ENCODE measurements at regions not wholly inside any gene's neighbourhood (a gene's known extent, or its start where the extent isn't known, plus 50 kb on each side); places are given as distances from the start of the nearest gene placed in this dataset.
A peak's percentile ranks its signal among the peaks of the same experiment; 100 is the strongest.

GRCh38 chr4:10981576-10981975, 297.0 kb upstream of the CLNK start:
- no peak for DNase-seq (ENCODE audit: low spot score)

GRCh38 chr4:10981096-10981495, 296.5 kb upstream of the CLNK start:
- DNase-seq (ENCODE audit: low spot score): no peak

- DNase-seq (ENCODE audit: low spot score): no peak
Measured at GRCh38 chr4:10979032-10979431, 294.5 kb upstream of the CLNK start.

GRCh38 chr4:10977534-10977933, 293.0 kb upstream of the CLNK start:
- DNase-seq (ENCODE audit: low spot score): peak; percentile 24

GRCh38 chr4:10974371-10974770, 289.8 kb upstream of the CLNK start:
- DNase-seq (ENCODE audit: low spot score): no peak

GRCh38 chr4:10973686-10974085, 289.1 kb upstream of the CLNK start:
- DNase-seq (ENCODE audit: low spot score): no peak

GRCh38 chr4:10971800-10972401, 287.3 kb upstream of the CLNK start:
- DNase-seq (ENCODE audit: low spot score): no peak

- DNase-seq (ENCODE audit: low spot score): no peak
Measured at GRCh38 chr4:10965196-10965595, 280.6 kb upstream of the CLNK start.

- DNase-seq (ENCODE audit: low spot score): no peak
Measured at GRCh38 chr4:10963958-10964703, 279.6 kb upstream of the CLNK start.

GRCh38 chr4:10963241-10963640, 278.7 kb upstream of the CLNK start:
- no peak for DNase-seq (ENCODE audit: low spot score)

GRCh38 chr4:10962246-10962645, 277.7 kb upstream of the CLNK start:
- DNase-seq (ENCODE audit: low spot score): no peak

- DNase-seq (ENCODE audit: low spot score): no peak
Measured at GRCh38 chr4:10960389-10960788, 275.8 kb upstream of the CLNK start.

GRCh38 chr4:10959586-10959985, 275.0 kb upstream of the CLNK start:
- DNase-seq (ENCODE audit: low spot score): no peak

- DNase-seq (ENCODE audit: low spot score): no peak
Measured at GRCh38 chr4:10958226-10958856, 273.8 kb upstream of the CLNK start.

GRCh38 chr4:10951306-10951705, 266.7 kb upstream of the CLNK start:
- no peak for DNase-seq (ENCODE audit: low spot score)

GRCh38 chr4:10949039-10949733, 264.6 kb upstream of the CLNK start:
- peak; percentile 17 for DNase-seq (ENCODE audit: low spot score)

- DNase-seq (ENCODE audit: low spot score): no peak
Measured at GRCh38 chr4:10947898-10948297, 263.3 kb upstream of the CLNK start.

- no peak for DNase-seq (ENCODE audit: low spot score)
Measured at GRCh38 chr4:10944321-10944720, 259.8 kb upstream of the CLNK start.

GRCh38 chr4:10942156-10942555, 257.6 kb upstream of the CLNK start:
- no peak for DNase-seq (ENCODE audit: low spot score)

GRCh38 chr4:10929818-10930217, 245.2 kb upstream of the CLNK start:
- DNase-seq (ENCODE audit: low spot score): no peak

GRCh38 chr4:10925996-10926395, 241.4 kb upstream of the CLNK start:
- DNase-seq (ENCODE audit: low spot score): peak; percentile 10

GRCh38 chr4:10924274-10924673, 239.7 kb upstream of the CLNK start:
- no peak for DNase-seq (ENCODE audit: low spot score)

- peak; percentile 8 for DNase-seq (ENCODE audit: low spot score)
Measured at GRCh38 chr4:10917566-10917965, 233.0 kb upstream of the CLNK start.
